ENCODE measurements at regions not wholly inside any gene's neighbourhood (a gene's known extent, or its start where the extent isn't known, plus 50 kb on each side); places are given as distances from the start of the nearest gene placed in this dataset.

GRCh38 chr11:127598476-127598875 lies 597.9 kb upstream of the KIRREL3 start:
- no peak for DNase-seq (ENCODE audit: low spot score)

GRCh38 chr11:127596433-127596832 lies 595.9 kb upstream of the KIRREL3 start:
- no peak for DNase-seq (ENCODE audit: low spot score)

GRCh38 chr11:127592371-127592770 lies 591.8 kb upstream of the KIRREL3 start:
- DNase-seq (ENCODE audit: low spot score) = no peak

- no peak for DNase-seq (ENCODE audit: low spot score)
Observed at GRCh38 chr11:127590314-127590713, 589.7 kb upstream of the KIRREL3 start.

GRCh38 chr11:127588431-127588830 lies 587.9 kb upstream of the KIRREL3 start:
- DNase-seq (ENCODE audit: low spot score) = no peak

- no peak for DNase-seq (ENCODE audit: low spot score)
Observed at GRCh38 chr11:127587511-127587910, 586.9 kb upstream of the KIRREL3 start.

- DNase-seq (ENCODE audit: low spot score) = no peak
Observed at GRCh38 chr11:127576210-127576609, 575.6 kb upstream of the KIRREL3 start.

- no peak for DNase-seq (ENCODE audit: low spot score)
Observed at GRCh38 chr11:127574478-127574877, 573.9 kb upstream of the KIRREL3 start.

- DNase-seq (ENCODE audit: low spot score) = no peak
Observed at GRCh38 chr11:127568891-127569290, 568.3 kb upstream of the KIRREL3 start.

GRCh38 chr11:127567237-127567932 lies 566.8 kb upstream of the KIRREL3 start:
- no peak for DNase-seq (ENCODE audit: low spot score)

GRCh38 chr11:127564810-127565209 lies 564.2 kb upstream of the KIRREL3 start:
- DNase-seq (ENCODE audit: low spot score) = no peak

GRCh38 chr11:127559978-127560377 lies 559.4 kb upstream of the KIRREL3 start:
- no peak for DNase-seq (ENCODE audit: low spot score)

GRCh38 chr11:127552446-127552845 lies 551.9 kb upstream of the KIRREL3 start:
- no peak for DNase-seq (ENCODE audit: low spot score)

GRCh38 chr11:127531167-127531566 lies 530.6 kb upstream of the KIRREL3 start:
- DNase-seq (ENCODE audit: low spot score) = no peak

- no peak for DNase-seq (ENCODE audit: low spot score)
Observed at GRCh38 chr11:127528297-127528696, 527.7 kb upstream of the KIRREL3 start.

- no peak for DNase-seq (ENCODE audit: low spot score)
Observed at GRCh38 chr11:127524618-127525017, 524.0 kb upstream of the KIRREL3 start.

GRCh38 chr11:127521413-127521812 lies 520.8 kb upstream of the KIRREL3 start:
- no peak for DNase-seq (ENCODE audit: low spot score)

- no peak for DNase-seq (ENCODE audit: low spot score)
Observed at GRCh38 chr11:127507851-127508250, 507.3 kb upstream of the KIRREL3 start.

- no peak for DNase-seq (ENCODE audit: low spot score)
Observed at GRCh38 chr11:127506647-127507046, 506.1 kb upstream of the KIRREL3 start.

GRCh38 chr11:127506126-127506525 lies 505.6 kb upstream of the KIRREL3 start:
- DNase-seq (ENCODE audit: low spot score) = no peak

- DNase-seq (ENCODE audit: low spot score) = no peak
Observed at GRCh38 chr11:127496165-127496564, 495.6 kb upstream of the KIRREL3 start.

GRCh38 chr11:127493330-127494022 lies 492.9 kb upstream of the KIRREL3 start:
- DNase-seq (ENCODE audit: low spot score) = no peak

- no peak for DNase-seq (ENCODE audit: low spot score)
Observed at GRCh38 chr11:127492029-127492428, 491.5 kb upstream of the KIRREL3 start.

- no peak for DNase-seq (ENCODE audit: low spot score)
Observed at GRCh38 chr11:127491589-127491988, 491.0 kb upstream of the KIRREL3 start.
